ENCODE measurements at regions not wholly inside any gene's neighbourhood (a gene's known extent, or its start where the extent isn't known, plus 50 kb on each side); places are given as distances from the start of the nearest gene placed in this dataset.
A peak's percentile ranks its signal among the peaks of the same experiment; 100 is the strongest.

- no peak overlapping the region for H3K4me3 ChIP-seq (ENCODE audit: low read depth, low read length)
- no peak for DNase-seq (ENCODE audit: low read depth)
- TF ChIP-seq POLR2A (IDR thresholded peaks at IDR 0.05; ENCODE audit: extremely low read depth, insufficient read length) (no peak), MYC (IDR thresholded peaks at IDR 0.05; ENCODE audit: low read depth, low read length) (no peak), CTCF (IDR thresholded peaks at IDR 0.05; ENCODE audit: low read depth, low read length) (no peak), MAX (IDR thresholded peaks at IDR 0.05; ENCODE audit: low read depth, low read length) (no peak)
These were observed 72.5 kb upstream of the ALOX12 start for GRCh38 chr17:6923385-6923784.

- TF ChIP-seq CTCF (IDR thresholded peaks at IDR 0.05; ENCODE audit: low read depth, low read length) (no peak), MAX (IDR thresholded peaks at IDR 0.05; ENCODE audit: low read depth, low read length) (no peak), POLR2A (IDR thresholded peaks at IDR 0.05; ENCODE audit: extremely low read depth, insufficient read length) (no peak), MYC (IDR thresholded peaks at IDR 0.05; ENCODE audit: low read depth, low read length) (no peak)
- DNase-seq (ENCODE audit: low read depth) = no peak
These were observed 71.6 kb upstream of the ALOX12 start for GRCh38 chr17:6924208-6924607.

GRCh38 chr17:6926667-6927066 is 69.2 kb upstream of the ALOX12 start:
- TF ChIP-seq MAX (IDR thresholded peaks at IDR 0.05; ENCODE audit: low read depth, low read length) = no peak
- TF ChIP-seq MYC (IDR thresholded peaks at IDR 0.05; ENCODE audit: low read depth, low read length) = no peak
- no peak for TF ChIP-seq POLR2A (IDR thresholded peaks at IDR 0.05; ENCODE audit: extremely low read depth, insufficient read length)
- no peak for TF ChIP-seq CTCF (IDR thresholded peaks at IDR 0.05; ENCODE audit: low read depth, low read length)
- H3K4me3 ChIP-seq (ENCODE audit: low read depth, low read length) = no peak overlapping the region
- DNase-seq (ENCODE audit: low read depth) = no peak

More at GRCh38 chr17:6924208-6924607, 71.6 kb upstream of the ALOX12 start:
- no peak overlapping the region for H3K4me3 ChIP-seq (ENCODE audit: low read depth, low read length)

- no peak overlapping the region for H3K4me3 ChIP-seq (ENCODE audit: low read depth, low read length)
- peak; percentile 59 for DNase-seq (ENCODE audit: low read depth)
- TF ChIP-seq CTCF (IDR thresholded peaks at IDR 0.05; ENCODE audit: low read depth, low read length) (no peak), POLR2A (IDR thresholded peaks at IDR 0.05; ENCODE audit: extremely low read depth, insufficient read length) (no peak), MAX (IDR thresholded peaks at IDR 0.05; ENCODE audit: low read depth, low read length) (no peak), MYC (IDR thresholded peaks at IDR 0.05; ENCODE audit: low read depth, low read length) (no peak)
These were observed 68.3 kb upstream of the ALOX12 start for GRCh38 chr17:6927290-6928126.

- DNase-seq (ENCODE audit: low read depth) = no peak
- no peak overlapping the region for H3K4me3 ChIP-seq (ENCODE audit: low read depth, low read length)
- TF ChIP-seq CTCF (IDR thresholded peaks at IDR 0.05; ENCODE audit: low read depth, low read length) = no peak
- TF ChIP-seq MYC (IDR thresholded peaks at IDR 0.05; ENCODE audit: low read depth, low read length) = no peak
- no peak for TF ChIP-seq POLR2A (IDR thresholded peaks at IDR 0.05; ENCODE audit: extremely low read depth, insufficient read length)
- TF ChIP-seq MAX (IDR thresholded peaks at IDR 0.05; ENCODE audit: low read depth, low read length) = no peak
These were observed 67.7 kb upstream of the ALOX12 start for GRCh38 chr17:6928193-6928592.
